ENCODE measurements at regions not wholly inside any gene's neighbourhood (a gene's known extent, or its start where the extent isn't known, plus 50 kb on each side); places are given as distances from the start of the nearest gene placed in this dataset.
"Not testable (repeated sequence)": the region's sequence is repeated elsewhere in the genome, so short reads cannot be mapped to it uniquely, and the experiment has no call there.

GRCh38 chr1:120276710-120277109 lies 100.4 kb upstream of the SEC22B start:
- TF ChIP-seq, protein P1, sequence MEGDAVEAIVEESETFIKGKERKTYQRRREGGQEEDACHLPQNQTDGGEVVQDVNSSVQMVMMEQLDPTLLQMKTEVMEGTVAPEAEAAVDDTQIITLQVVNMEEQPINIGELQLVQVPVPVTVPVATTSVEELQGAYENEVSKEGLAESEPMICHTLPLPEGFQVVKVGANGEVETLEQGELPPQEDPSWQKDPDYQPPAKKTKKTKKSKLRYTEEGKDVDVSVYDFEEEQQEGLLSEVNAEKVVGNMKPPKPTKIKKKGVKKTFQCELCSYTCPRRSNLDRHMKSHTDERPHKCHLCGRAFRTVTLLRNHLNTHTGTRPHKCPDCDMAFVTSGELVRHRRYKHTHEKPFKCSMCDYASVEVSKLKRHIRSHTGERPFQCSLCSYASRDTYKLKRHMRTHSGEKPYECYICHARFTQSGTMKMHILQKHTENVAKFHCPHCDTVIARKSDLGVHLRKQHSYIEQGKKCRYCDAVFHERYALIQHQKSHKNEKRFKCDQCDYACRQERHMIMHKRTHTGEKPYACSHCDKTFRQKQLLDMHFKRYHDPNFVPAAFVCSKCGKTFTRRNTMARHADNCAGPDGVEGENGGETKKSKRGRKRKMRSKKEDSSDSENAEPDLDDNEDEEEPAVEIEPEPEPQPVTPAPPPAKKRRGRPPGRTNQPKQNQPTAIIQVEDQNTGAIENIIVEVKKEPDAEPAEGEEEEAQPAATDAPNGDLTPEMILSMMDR (IDR thresholded peaks at IDR 0.05; ENCODE audit: insufficient read depth, low read length): not testable (repeated sequence)
- TF ChIP-seq POLR2AphosphoS5 (IDR thresholded peaks at IDR 0.05; ENCODE audit: low read depth); SPI1 (IDR thresholded peaks at IDR 0.05; ENCODE audit: borderline replicate concordance, low read depth); GABPA (IDR thresholded peaks at IDR 0.05; ENCODE audit: low read depth): not testable (repeated sequence)
- TF ChIP-seq, protein P2, sequence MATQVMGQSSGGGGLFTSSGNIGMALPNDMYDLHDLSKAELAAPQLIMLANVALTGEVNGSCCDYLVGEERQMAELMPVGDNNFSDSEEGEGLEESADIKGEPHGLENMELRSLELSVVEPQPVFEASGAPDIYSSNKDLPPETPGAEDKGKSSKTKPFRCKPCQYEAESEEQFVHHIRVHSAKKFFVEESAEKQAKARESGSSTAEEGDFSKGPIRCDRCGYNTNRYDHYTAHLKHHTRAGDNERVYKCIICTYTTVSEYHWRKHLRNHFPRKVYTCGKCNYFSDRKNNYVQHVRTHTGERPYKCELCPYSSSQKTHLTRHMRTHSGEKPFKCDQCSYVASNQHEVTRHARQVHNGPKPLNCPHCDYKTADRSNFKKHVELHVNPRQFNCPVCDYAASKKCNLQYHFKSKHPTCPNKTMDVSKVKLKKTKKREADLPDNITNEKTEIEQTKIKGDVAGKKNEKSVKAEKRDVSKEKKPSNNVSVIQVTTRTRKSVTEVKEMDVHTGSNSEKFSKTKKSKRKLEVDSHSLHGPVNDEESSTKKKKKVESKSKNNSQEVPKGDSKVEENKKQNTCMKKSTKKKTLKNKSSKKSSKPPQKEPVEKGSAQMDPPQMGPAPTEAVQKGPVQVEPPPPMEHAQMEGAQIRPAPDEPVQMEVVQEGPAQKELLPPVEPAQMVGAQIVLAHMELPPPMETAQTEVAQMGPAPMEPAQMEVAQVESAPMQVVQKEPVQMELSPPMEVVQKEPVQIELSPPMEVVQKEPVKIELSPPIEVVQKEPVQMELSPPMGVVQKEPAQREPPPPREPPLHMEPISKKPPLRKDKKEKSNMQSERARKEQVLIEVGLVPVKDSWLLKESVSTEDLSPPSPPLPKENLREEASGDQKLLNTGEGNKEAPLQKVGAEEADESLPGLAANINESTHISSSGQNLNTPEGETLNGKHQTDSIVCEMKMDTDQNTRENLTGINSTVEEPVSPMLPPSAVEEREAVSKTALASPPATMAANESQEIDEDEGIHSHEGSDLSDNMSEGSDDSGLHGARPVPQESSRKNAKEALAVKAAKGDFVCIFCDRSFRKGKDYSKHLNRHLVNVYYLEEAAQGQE (IDR thresholded peaks at IDR 0.05; ENCODE audit: insufficient replicate concordance, low read depth): not testable (repeated sequence)
